RWPE2 (cell line): ENCODE measurements at regions not wholly inside any gene's neighbourhood (a gene's known extent, or its start where the extent isn't known, plus 50 kb on each side); places are given as distances from the start of the nearest gene placed in this dataset.

ENCODE experiments used
- ATAC-seq: fragments of 200-7000 bp; cut with Tn5 transposase; 3 replicates; pipeline ENCODE4 v1.9.1; 2021; ENCODE audit warnings: low read depth
- DNase-seq: peaks from one replicate; pipeline ENCODE4 v3.0.0-alpha.2; 2020; ENCODE audit warnings: low spot score
- H3K27ac ChIP-seq: fragments of 450-650 bp; 2 replicates; pipeline ENCODE4 v1.5.1; 2017; ENCODE audit warnings: mild to moderate bottlenecking; ENCODE audit not compliant: poor library complexity, severe bottlenecking
- H3K27me3 ChIP-seq: fragments of 250-450 bp; sonication (Bioruptor Pico); 2 replicates; pipeline ENCODE4 v1.5.1; 2021; ENCODE audit warnings: mild to moderate bottlenecking, moderate library complexity; ENCODE audit not compliant: insufficient read depth, poor library complexity, severe bottlenecking
- H3K36me3 ChIP-seq: fragments of 250-450 bp; sonication (Bioruptor Pico); 2 replicates; pipeline ENCODE4 v1.5.1; 2020; ENCODE audit warnings: low read depth, mild to moderate bottlenecking, moderate library complexity
- H3K4me1 ChIP-seq: fragments of 250-450 bp; sonication (Bioruptor Pico); 2 replicates; pipeline ENCODE4 v1.5.1; 2021; ENCODE audit warnings: mild to moderate bottlenecking, moderate library complexity; ENCODE audit not compliant: insufficient read depth, poor library complexity, severe bottlenecking
- H3K4me3 ChIP-seq: fragments of 250-450 bp; sonication (Bioruptor Pico); 2 replicates; pipeline ENCODE4 v1.5.1; 2021; ENCODE audit warnings: mild to moderate bottlenecking, moderate library complexity; ENCODE audit not compliant: severe bottlenecking
- H3K9me3 ChIP-seq: fragments of 250-450 bp; sonication (Bioruptor Pico); 2 replicates; pipeline ENCODE4 v1.5.1; 2021; ENCODE audit warnings: mild to moderate bottlenecking, moderate library complexity; ENCODE audit not compliant: severe bottlenecking
- CTCF ChIP-seq: fragments of 450-650 bp; IDR thresholded peaks from one replicate; pipeline ENCODE4 v1.5.1; 2017; ENCODE audit warnings: mild to moderate bottlenecking, moderate library complexity; ENCODE audit not compliant: poor library complexity, severe bottlenecking

GRCh38 chr12:25023808-25024207 lies 74.9 kb upstream of the BCAT1 start:
- no peak overlapping the region for H3K27ac ChIP-seq
- H3K9me3 ChIP-seq: no peaks in the 10 kb centered on the region
- TF ChIP-seq CTCF: no peak
- no peaks in the 10 kb centered on the region for H3K4me1 ChIP-seq
- DNase-seq: no peak
- H3K36me3 ChIP-seq: no peaks in the 10 kb centered on the region
- H3K27me3 ChIP-seq: no peaks in the 10 kb centered on the region
- ATAC-seq: no peak
- no peak overlapping the region for H3K4me3 ChIP-seq

GRCh38 chr12:25020621-25021243 lies 71.8 kb upstream of the BCAT1 start:
- DNase-seq: no peak

GRCh38 chr12:25018146-25018545 lies 69.2 kb upstream of the BCAT1 start:
- no peak for ATAC-seq
- no peak overlapping the region for H3K4me3 ChIP-seq
- H3K27ac ChIP-seq: no peak overlapping the region
- H3K36me3 ChIP-seq: no peaks in the 10 kb centered on the region
- no peaks in the 10 kb centered on the region for H3K9me3 ChIP-seq
- H3K27me3 ChIP-seq: no peaks in the 10 kb centered on the region
- no peak for TF ChIP-seq CTCF
- no peaks in the 10 kb centered on the region for H3K4me1 ChIP-seq
- no peak for DNase-seq

More at GRCh38 chr12:25020621-25021243, 71.8 kb upstream of the BCAT1 start:
- no peak for TF ChIP-seq CTCF
- Histone ChIP-seq H3K4me3 (no peak overlapping the region), H3K27ac (no peak overlapping the region), H3K4me1 (no peaks in the 10 kb centered on the region), H3K27me3 (no peaks in the 10 kb centered on the region), H3K9me3 (no peaks in the 10 kb centered on the region), H3K36me3 (no peaks in the 10 kb centered on the region)
- ATAC-seq: no peak

DNA sequence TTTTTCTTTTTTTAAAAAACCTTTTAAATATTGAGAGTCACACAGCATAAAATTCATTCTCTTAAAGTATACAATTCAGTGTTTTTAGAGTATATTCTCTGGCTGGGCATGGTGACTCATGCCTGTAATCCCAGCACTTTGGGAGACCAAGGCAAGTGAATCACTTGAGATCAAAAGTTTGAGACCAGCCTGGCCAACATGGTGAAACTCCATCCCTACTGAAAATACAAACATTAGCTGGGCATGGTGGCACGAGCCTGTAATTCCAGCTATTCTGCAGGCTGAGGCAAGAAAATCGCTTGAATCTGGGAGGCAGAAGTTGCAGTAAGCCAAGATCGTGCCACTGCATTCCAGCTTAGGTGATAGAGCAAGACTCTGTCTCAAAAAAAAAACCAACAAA lies 68.4 kb upstream of the BCAT1 start:
- no peaks in the 10 kb centered on the region for H3K27me3 ChIP-seq
- no peak for TF ChIP-seq CTCF
- ATAC-seq (no peak), DNase-seq (no peak)
- H3K4me3 ChIP-seq: no peak overlapping the region
- no peaks in the 10 kb centered on the region for H3K36me3 ChIP-seq
- no peaks in the 10 kb centered on the region for H3K4me1 ChIP-seq
- no peak overlapping the region for H3K27ac ChIP-seq
- no peaks in the 10 kb centered on the region for H3K9me3 ChIP-seq

- Histone ChIP-seq H3K4me1 (no peaks in the 10 kb centered on the region), H3K27ac (no peak overlapping the region)
These were observed 66.1 kb upstream of the BCAT1 start for GRCh38 chr12:25014961-25015360.

More at GRCh38 chr12:25014961-25015360, 66.1 kb upstream of the BCAT1 start:
- Histone ChIP-seq H3K36me3 (no peaks in the 10 kb centered on the region), H3K9me3 (no peaks in the 10 kb centered on the region), H3K4me3 (no peak overlapping the region), H3K27me3 (no peaks in the 10 kb centered on the region)
- DNase-seq: no peak
- no peak for ATAC-seq
- TF ChIP-seq CTCF: no peak
